ENCODE measurements at regions not wholly inside any gene's neighbourhood (a gene's known extent, or its start where the extent isn't known, plus 50 kb on each side); places are given as distances from the start of the nearest gene placed in this dataset.

GRCh38 chr3:25895031-25895430 lies 105.1 kb downstream of the OXSM start:
- Histone ChIP-seq H3K36me3 (ENCODE audit: control insufficient read depth, insufficient read depth, low read length) (no peaks in the 10 kb centered on the region), H3K4me3 (ENCODE audit: low read length) (no peak overlapping the region), H3K27ac (ENCODE audit: low read length) (no peak overlapping the region), H3K9me3 (ENCODE audit: control insufficient read depth, insufficient read depth, low read length) (no peaks in the 10 kb centered on the region), H3K27me3 (ENCODE audit: control insufficient read depth, insufficient read depth, low read length) (no peaks in the 10 kb centered on the region), H3K4me1 (ENCODE audit: control insufficient read depth, insufficient read depth, low read length) (no peaks in the 10 kb centered on the region)
- WGBS (ENCODE audit: insufficient coverage, insufficient read length), result no CpG with 5 or more reads among the region's 2 CpGs
- no peak for DNase-seq (ENCODE audit: low read depth, low spot score)

- no peak for DNase-seq (ENCODE audit: low read depth, low spot score)
- WGBS (ENCODE audit: insufficient coverage, insufficient read length), result no CpG with 5 or more reads among the region's 3 CpGs
Measured at GRCh38 chr3:25895443-25895842, 105.6 kb downstream of the OXSM start.

GRCh38 chr3:25897019-25897418 lies 107.1 kb downstream of the OXSM start:
- WGBS (ENCODE audit: insufficient coverage, insufficient read length), result no CpG with 5 or more reads among the region's 6 CpGs
- H3K36me3 ChIP-seq (ENCODE audit: control insufficient read depth, insufficient read depth, low read length), result no peaks in the 10 kb centered on the region
- no peak for DNase-seq (ENCODE audit: low read depth, low spot score)
- no peaks in the 10 kb centered on the region for H3K9me3 ChIP-seq (ENCODE audit: control insufficient read depth, insufficient read depth, low read length)
- H3K4me1 ChIP-seq (ENCODE audit: control insufficient read depth, insufficient read depth, low read length), result no peaks in the 10 kb centered on the region
- no peak overlapping the region for H3K27ac ChIP-seq (ENCODE audit: low read length)
- H3K4me3 ChIP-seq (ENCODE audit: low read length), result no peak overlapping the region
- H3K27me3 ChIP-seq (ENCODE audit: control insufficient read depth, insufficient read depth, low read length), result no peaks in the 10 kb centered on the region

More at GRCh38 chr3:25895443-25895842, 105.6 kb downstream of the OXSM start:
- no peaks in the 10 kb centered on the region for H3K9me3 ChIP-seq (ENCODE audit: control insufficient read depth, insufficient read depth, low read length)
- no peaks in the 10 kb centered on the region for H3K27me3 ChIP-seq (ENCODE audit: control insufficient read depth, insufficient read depth, low read length)
- no peak overlapping the region for H3K4me3 ChIP-seq (ENCODE audit: low read length)
- H3K27ac ChIP-seq (ENCODE audit: low read length), result no peak overlapping the region
- no peaks in the 10 kb centered on the region for H3K4me1 ChIP-seq (ENCODE audit: control insufficient read depth, insufficient read depth, low read length)
- no peaks in the 10 kb centered on the region for H3K36me3 ChIP-seq (ENCODE audit: control insufficient read depth, insufficient read depth, low read length)

- no peak overlapping the region for H3K27ac ChIP-seq (ENCODE audit: low read length)
- no peaks in the 10 kb centered on the region for H3K27me3 ChIP-seq (ENCODE audit: control insufficient read depth, insufficient read depth, low read length)
- no peaks in the 10 kb centered on the region for H3K4me1 ChIP-seq (ENCODE audit: control insufficient read depth, insufficient read depth, low read length)
- H3K9me3 ChIP-seq (ENCODE audit: control insufficient read depth, insufficient read depth, low read length), result no peaks in the 10 kb centered on the region
- no CpG with 5 or more reads among the region's 2 CpGs for WGBS (ENCODE audit: insufficient coverage, insufficient read length)
- DNase-seq (ENCODE audit: low read depth, low spot score), result no peak
- H3K4me3 ChIP-seq (ENCODE audit: low read length), result no peak overlapping the region
- H3K36me3 ChIP-seq (ENCODE audit: control insufficient read depth, insufficient read depth, low read length), result no peaks in the 10 kb centered on the region
Measured at GRCh38 chr3:25899352-25900101, 109.6 kb downstream of the OXSM start.

- no peak overlapping the region for H3K4me3 ChIP-seq (ENCODE audit: low read length)
Measured at GRCh38 chr3:25900161-25900560, 110.3 kb downstream of the OXSM start.

GRCh38 chr3:25901796-25902195 lies 111.9 kb downstream of the OXSM start:
- Histone ChIP-seq H3K9me3 (ENCODE audit: control insufficient read depth, insufficient read depth, low read length) (no peaks in the 10 kb centered on the region), H3K4me3 (ENCODE audit: low read length) (no peak overlapping the region), H3K27me3 (ENCODE audit: control insufficient read depth, insufficient read depth, low read length) (no peaks in the 10 kb centered on the region), H3K4me1 (ENCODE audit: control insufficient read depth, insufficient read depth, low read length) (no peaks in the 10 kb centered on the region), H3K36me3 (ENCODE audit: control insufficient read depth, insufficient read depth, low read length) (no peaks in the 10 kb centered on the region), H3K27ac (ENCODE audit: low read length) (no peak overlapping the region)
- no CpG with 5 or more reads among the region's 2 CpGs for WGBS (ENCODE audit: insufficient coverage, insufficient read length)
- no peak for DNase-seq (ENCODE audit: low read depth, low spot score)

More at GRCh38 chr3:25900161-25900560, 110.3 kb downstream of the OXSM start:
- Histone ChIP-seq H3K9me3 (ENCODE audit: control insufficient read depth, insufficient read depth, low read length) (no peaks in the 10 kb centered on the region), H3K36me3 (ENCODE audit: control insufficient read depth, insufficient read depth, low read length) (no peaks in the 10 kb centered on the region), H3K4me1 (ENCODE audit: control insufficient read depth, insufficient read depth, low read length) (no peaks in the 10 kb centered on the region), H3K27ac (ENCODE audit: low read length) (no peak overlapping the region), H3K27me3 (ENCODE audit: control insufficient read depth, insufficient read depth, low read length) (no peaks in the 10 kb centered on the region)
- no peak for DNase-seq (ENCODE audit: low read depth, low spot score)
- WGBS (ENCODE audit: insufficient coverage, insufficient read length), result no CpG with 5 or more reads among the region's 2 CpGs

GRCh38 chr3:25902586-25902985 lies 112.7 kb downstream of the OXSM start:
- no CpG with 5 or more reads among the region's 2 CpGs for WGBS (ENCODE audit: insufficient coverage, insufficient read length)
- Histone ChIP-seq H3K27ac (ENCODE audit: low read length) (no peak overlapping the region), H3K27me3 (ENCODE audit: control insufficient read depth, insufficient read depth, low read length) (no peaks in the 10 kb centered on the region), H3K4me3 (ENCODE audit: low read length) (no peak overlapping the region), H3K4me1 (ENCODE audit: control insufficient read depth, insufficient read depth, low read length) (no peaks in the 10 kb centered on the region), H3K9me3 (ENCODE audit: control insufficient read depth, insufficient read depth, low read length) (no peaks in the 10 kb centered on the region), H3K36me3 (ENCODE audit: control insufficient read depth, insufficient read depth, low read length) (no peaks in the 10 kb centered on the region)
- no peak for DNase-seq (ENCODE audit: low read depth, low spot score)

- H3K4me3 ChIP-seq (ENCODE audit: low read length), result no peak overlapping the region
- H3K27me3 ChIP-seq (ENCODE audit: control insufficient read depth, insufficient read depth, low read length), result no peaks in the 10 kb centered on the region
- DNase-seq (ENCODE audit: low read depth, low spot score), result no peak
- H3K4me1 ChIP-seq (ENCODE audit: control insufficient read depth, insufficient read depth, low read length), result no peaks in the 10 kb centered on the region
- WGBS (ENCODE audit: insufficient coverage, insufficient read length), result no CpG with 5 or more reads among the region's 3 CpGs
- H3K27ac ChIP-seq (ENCODE audit: low read length), result no peak overlapping the region
- no peaks in the 10 kb centered on the region for H3K9me3 ChIP-seq (ENCODE audit: control insufficient read depth, insufficient read depth, low read length)
- H3K36me3 ChIP-seq (ENCODE audit: control insufficient read depth, insufficient read depth, low read length), result no peaks in the 10 kb centered on the region
Measured at GRCh38 chr3:25903371-25904129, 113.7 kb downstream of the OXSM start.

GRCh38 chr3:25904206-25904605 lies 114.3 kb downstream of the OXSM start:
- no CpG with 5 or more reads among the region's 3 CpGs for WGBS (ENCODE audit: insufficient coverage, insufficient read length)
- no peaks in the 10 kb centered on the region for H3K4me1 ChIP-seq (ENCODE audit: control insufficient read depth, insufficient read depth, low read length)
- H3K27me3 ChIP-seq (ENCODE audit: control insufficient read depth, insufficient read depth, low read length), result no peaks in the 10 kb centered on the region
- no peaks in the 10 kb centered on the region for H3K36me3 ChIP-seq (ENCODE audit: control insufficient read depth, insufficient read depth, low read length)
- H3K9me3 ChIP-seq (ENCODE audit: control insufficient read depth, insufficient read depth, low read length), result no peaks in the 10 kb centered on the region
- no peak for DNase-seq (ENCODE audit: low read depth, low spot score)
- no peak overlapping the region for H3K27ac ChIP-seq (ENCODE audit: low read length)
- H3K4me3 ChIP-seq (ENCODE audit: low read length), result no peak overlapping the region

- no peak overlapping the region for H3K4me3 ChIP-seq (ENCODE audit: low read length)
- no peaks in the 10 kb centered on the region for H3K4me1 ChIP-seq (ENCODE audit: control insufficient read depth, insufficient read depth, low read length)
- H3K27me3 ChIP-seq (ENCODE audit: control insufficient read depth, insufficient read depth, low read length), result no peaks in the 10 kb centered on the region
- WGBS (ENCODE audit: insufficient coverage, insufficient read length), result no CpG with 5 or more reads among the region's 4 CpGs
- no peak for DNase-seq (ENCODE audit: low read depth, low spot score)
- no peaks in the 10 kb centered on the region for H3K9me3 ChIP-seq (ENCODE audit: control insufficient read depth, insufficient read depth, low read length)
- H3K27ac ChIP-seq (ENCODE audit: low read length), result no peak overlapping the region
- H3K36me3 ChIP-seq (ENCODE audit: control insufficient read depth, insufficient read depth, low read length), result no peaks in the 10 kb centered on the region
Measured at GRCh38 chr3:25906132-25906906, 116.4 kb downstream of the OXSM start.
